Hepatic stellate cell (primary cell): ENCODE measurements at regions not wholly inside any gene's neighbourhood (a gene's known extent, or its start where the extent isn't known, plus 50 kb on each side); places are given as distances from the start of the nearest gene placed in this dataset.
"Not testable (repeated sequence)": the region's sequence is repeated elsewhere in the genome, so short reads cannot be mapped to it uniquely, and the experiment has no call there.

Source experiments
- DNase-seq: peaks from one replicate; pipeline ENCODE4 v3.0.0; 2011; ENCODE audit warnings: low spot score

DNA sequence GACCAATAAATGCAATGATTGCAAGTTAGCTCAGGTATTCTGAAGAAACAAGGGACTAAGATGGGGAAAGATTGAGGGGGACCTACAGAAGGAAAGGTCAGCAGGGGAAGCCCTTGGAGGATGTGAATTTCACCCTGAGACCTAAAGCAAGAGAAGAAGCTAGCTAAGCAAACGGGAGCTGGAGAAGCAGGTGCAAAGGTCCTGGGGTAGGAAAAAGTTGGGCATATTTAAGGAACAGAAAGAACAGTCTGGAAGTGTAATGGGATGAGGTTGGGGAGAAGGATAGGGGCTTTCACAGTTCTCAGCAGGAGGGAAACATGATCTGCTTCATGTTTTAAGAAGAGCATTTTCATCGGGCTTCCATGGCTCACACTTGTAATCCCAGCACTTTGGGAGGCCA is 89.7 kb upstream of the SLC45A1 start:
- DNase-seq: no peak

DNA sequence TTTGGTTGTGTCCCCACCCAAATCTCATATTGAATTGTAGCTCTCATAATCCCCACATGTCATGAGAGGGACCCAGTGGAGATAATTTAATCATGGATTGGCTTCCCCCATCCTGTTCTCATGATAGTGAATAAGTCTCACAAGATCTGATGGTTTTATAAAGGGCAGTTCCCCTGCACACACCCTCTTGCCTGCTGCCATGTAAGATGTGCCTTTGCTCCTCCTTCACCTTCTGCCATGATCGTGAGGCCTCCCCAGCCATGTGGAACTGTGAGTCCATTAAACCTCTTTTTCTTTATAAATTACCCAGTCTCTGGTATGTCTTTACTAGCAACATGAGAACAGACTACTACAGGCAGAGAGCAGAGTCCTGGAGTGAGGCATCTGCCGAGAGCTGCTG is 90.2 kb upstream of the SLC45A1 start:
- DNase-seq: not testable (repeated sequence)

- no peak for DNase-seq
Measured at GRCh38 chr1:8226747-8227146, 91.2 kb upstream of the SLC45A1 start.

DNA sequence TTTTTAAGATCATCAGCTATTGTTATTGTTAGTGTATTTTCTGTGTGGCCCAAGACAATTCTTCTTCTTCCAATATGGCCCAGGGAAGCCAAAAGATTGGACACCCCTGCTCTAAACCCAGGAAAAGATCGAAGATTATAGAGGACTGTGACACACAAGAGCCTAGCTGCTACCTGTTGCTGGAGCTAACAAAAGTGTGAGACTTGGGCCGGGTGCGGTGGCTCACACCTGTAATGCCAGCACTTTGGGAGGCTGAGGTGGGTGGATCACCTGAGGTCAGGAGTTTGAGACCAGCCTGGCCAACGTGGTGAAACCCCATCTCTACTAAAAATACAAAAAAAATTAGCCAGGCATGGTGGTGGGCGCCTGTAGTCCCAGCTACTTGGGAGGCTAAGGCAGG is 91.9 kb upstream of the SLC45A1 start:
- not testable (repeated sequence) for DNase-seq

- no peak for DNase-seq
Measured at GRCh38 chr1:8223526-8223925, 94.4 kb upstream of the SLC45A1 start.

- DNase-seq: no peak
Measured at GRCh38 chr1:8222789-8223188, 95.1 kb upstream of the SLC45A1 start.

GRCh38 chr1:8219530-8219929 is 98.4 kb upstream of the SLC45A1 start:
- no peak for DNase-seq

DNA sequence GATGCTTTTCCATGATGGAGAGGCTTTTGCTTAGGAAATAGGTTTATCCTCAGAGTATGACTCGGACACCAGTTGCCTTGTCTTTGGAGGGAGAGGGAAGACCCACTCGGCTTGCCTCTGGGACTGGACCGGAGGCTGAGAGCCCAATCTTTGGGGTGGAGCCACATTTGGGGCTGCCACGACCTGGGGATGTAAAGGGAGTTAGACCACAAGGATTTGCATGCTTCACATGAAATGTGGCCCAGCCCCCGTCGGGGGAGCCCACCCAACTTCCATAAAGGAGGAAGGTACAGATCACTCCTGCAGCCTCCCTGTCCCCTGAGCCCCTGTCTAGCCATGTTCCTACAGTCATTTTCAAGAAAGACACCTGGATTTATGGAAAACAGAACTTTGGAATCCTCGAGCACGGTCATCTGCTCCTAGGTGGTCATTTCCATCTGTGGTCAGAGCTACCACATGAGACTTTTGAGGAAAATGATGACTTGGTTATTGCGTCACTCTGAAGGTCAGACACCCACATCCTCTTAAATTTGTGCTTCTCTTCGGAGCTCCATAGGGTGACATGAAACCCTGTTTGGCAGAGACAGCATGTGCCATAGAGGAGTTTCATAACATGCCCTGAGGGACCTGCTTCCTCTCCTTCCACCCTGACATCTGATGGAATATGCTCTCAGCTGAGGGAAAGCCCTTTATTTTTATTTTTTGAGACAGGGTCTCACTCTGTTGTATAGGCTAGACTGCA is 99.4 kb upstream of the SLC45A1 start:
- no peak for DNase-seq

DNA sequence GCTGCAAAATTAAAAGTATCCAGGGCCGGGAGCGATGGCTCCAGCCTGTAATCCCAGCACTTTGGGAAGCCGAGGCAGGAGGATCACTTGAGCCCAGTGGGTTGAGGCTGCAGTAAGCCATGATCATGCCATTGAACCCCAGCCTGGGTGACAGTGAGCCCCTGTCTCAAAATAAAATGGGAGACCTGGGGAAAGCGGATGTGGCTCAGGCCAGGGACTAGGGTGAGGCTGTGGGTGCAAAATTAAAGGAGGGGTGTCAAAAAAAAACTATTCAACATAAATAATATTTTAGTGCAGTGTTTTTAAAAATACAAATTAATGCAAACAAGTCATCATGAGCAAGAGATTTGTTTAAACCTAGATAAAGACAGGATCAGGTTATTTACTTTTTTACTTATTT is 100.1 kb upstream of the SLC45A1 start:
- no peak for DNase-seq

DNA sequence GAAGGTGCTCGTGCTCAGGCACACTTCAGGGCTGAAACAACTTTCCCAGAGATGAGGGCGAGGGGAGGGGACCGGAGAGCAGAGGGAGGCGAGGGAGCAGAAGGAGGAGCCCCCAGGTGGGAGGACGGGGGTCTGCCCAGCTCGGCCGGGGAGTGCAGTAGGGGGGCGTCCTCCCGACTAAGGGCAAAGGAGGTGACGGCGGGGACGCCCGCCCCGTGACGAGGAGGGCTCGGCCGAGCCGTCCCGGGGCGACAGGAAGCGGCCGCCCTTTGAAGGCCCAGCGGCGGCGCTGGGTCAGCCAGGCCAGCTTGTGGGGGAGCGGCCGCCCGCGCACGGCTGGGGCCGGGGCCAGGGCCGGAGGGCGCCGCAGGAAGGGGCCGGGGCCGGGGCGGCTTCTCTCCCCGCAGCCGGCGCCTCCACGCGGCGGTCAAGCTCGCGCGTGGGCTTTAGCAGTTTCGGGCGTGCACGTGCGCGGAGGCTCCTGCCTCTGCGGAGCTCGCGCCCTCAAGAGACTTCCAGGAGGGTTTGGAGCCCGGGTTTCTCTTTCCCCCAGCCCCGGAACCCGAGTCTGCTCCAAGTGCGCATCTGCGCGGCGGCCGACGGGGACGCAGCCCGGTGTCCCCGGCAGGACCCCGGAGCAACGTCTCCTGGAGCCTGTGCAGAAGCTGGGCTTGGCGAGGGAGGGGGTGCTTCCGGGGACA is 100.8 kb upstream of the SLC45A1 start:
- no peak for DNase-seq

GRCh38 chr1:8216005-8216404 is 101.9 kb upstream of the SLC45A1 start:
- DNase-seq: no peak

DNA sequence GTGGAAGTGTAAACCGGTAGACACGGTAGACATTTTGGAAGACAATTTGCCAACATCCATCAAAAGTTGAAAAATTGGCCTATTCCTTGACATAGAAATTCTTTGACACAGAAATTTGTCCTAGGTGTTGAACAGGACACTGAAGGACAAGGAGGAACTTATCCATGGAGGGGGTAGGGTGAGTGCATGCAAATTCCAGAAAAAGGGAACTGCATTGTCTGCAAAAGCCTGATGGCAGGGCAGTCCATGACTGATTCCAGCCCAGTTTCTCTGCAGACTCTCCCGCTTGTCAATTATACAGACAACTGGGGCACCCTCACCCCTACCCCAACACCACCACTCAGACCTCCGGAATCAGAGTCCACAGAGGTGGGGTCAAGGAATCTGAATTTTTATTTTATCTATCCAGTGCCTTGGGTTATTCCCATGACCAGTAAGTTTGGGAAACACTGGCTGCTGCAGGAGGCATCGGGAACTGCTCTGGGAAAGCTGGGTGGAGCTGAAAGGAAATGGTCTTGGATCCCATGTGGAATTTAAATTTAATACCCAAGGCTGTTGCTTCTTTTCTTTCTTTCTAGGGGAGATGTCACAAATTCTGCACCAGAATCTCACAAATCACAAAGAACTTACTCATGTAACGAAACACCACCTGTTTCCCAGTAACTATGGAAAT is 103.3 kb upstream of the SLC45A1 start:
- DNase-seq: no peak

DNA sequence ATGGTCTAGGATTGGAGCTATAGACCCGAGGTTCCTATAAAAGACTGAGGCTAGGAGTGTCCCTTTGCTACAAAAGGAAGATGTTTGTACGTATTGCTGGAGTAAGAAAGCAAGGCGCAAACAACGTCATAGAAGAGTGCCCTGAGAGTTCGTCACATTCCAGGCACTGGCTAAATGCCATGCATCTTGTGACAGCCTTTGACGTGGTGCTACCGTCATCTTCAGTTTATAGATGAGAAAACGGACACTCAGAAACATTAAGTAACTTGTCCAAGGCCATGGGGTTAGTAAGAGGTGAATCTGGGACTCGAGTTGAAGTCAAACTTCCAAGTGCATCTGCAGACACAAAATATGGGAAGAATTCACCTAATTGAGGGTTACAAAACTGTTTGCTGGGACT is 104.2 kb upstream of the SLC45A1 start:
- DNase-seq: no peak

GRCh38 chr1:8213136-8213535 is 104.8 kb upstream of the SLC45A1 start:
- no peak for DNase-seq

GRCh38 chr1:8212580-8213031 is 105.3 kb upstream of the SLC45A1 start:
- DNase-seq: no peak

- DNase-seq: peak; percentile 70
Measured at GRCh38 chr1:8211883-8212579, 105.9 kb upstream of the SLC45A1 start.

- DNase-seq: no peak
Measured at GRCh38 chr1:8211251-8211882, 106.5 kb upstream of the SLC45A1 start.

DNA sequence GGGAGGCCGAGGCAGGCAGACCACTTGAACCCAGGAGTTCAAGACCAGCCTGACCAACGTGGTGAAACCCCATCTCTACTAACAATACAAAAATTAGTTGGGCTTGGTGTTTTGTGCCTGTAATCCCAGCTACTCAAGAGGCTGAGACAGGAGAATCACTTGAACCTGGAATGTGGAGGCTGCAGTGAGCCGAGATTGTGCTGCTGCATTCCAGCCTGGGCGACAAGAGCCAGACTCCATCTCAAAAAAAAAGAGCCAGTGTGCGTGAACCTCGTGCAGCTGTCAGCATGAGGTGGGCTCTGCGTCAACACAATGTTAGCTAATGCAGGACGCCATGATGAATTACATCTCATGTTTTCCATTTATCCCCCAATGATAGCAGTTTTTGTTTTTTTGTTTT is 110.7 kb upstream of the SLC45A1 start:
- DNase-seq: no peak

DNA sequence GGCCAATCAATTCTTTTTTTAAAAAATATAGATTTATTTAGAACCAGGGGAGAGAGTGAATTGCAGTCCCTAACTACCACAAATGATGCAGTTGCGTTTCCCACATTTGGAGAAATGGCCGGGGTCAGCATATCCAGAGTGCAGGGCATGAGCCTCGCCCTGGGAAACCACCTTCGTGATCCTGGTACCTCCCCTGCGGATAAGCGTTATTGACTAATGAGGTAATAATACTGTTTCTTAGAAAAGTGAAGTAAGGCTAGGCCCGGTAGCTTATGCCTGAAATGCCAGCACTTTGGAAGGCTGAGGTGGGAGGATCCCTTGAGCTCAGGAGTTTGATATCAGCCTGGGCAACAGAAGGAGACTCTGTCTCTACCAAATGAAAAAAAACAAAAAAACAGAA is 111.5 kb upstream of the SLC45A1 start:
- DNase-seq: no peak

GRCh38 chr1:8205771-8206170 is 112.1 kb upstream of the SLC45A1 start:
- DNase-seq: no peak

DNA sequence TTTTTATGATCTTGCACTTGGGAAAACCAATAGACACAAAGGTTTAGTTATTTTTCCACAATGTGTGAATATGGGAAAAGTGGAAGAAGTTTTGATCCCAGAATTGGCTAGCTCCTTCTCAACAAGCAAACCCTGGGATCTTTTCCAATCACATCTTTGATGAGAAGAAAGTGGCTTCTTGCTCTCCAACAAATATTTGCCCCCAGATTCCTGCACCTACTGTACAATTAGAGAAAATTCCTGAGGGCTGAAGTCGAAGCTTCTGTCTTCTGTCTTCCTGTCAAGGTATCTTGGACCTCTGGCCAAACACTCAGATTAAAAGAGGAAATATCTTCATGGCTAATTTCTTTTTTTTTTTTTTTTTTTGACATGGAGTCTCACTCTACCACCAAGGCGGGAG is 113.1 kb upstream of the SLC45A1 start:
- no peak for DNase-seq

DNA sequence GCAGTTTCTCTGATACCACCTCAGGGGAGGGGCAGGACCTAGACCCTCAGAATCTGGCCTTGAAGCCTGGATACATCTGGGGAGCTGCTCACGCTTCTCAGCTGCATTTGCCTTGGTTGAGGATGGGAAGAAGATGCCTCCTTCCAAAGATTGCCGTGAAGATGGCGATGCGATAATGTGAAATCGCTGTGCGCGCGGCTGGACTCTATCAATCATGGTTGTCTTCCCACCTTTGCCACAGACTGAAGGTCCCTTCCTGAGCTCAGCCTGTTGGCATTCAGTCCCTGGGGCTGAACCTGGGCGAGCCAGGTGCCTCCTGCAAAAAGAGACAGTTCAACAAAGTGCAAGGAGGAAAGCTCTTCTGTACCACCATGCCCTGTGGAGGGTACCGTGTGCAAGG is 114.4 kb upstream of the SLC45A1 start:
- DNase-seq: no peak
